CD4-positive, alpha-beta T cell (primary cell): ENCODE measurements at regions not wholly inside any gene's neighbourhood (a gene's known extent, or its start where the extent isn't known, plus 50 kb on each side); places are given as distances from the start of the nearest gene placed in this dataset.

ENCODE experiments used
- ATAC-seq: fragments of 200-7000 bp; cut with Tn5 transposase; one replicate; pipeline ENCODE4 v1.10.0; 2022; ENCODE audit warnings: mild to moderate bottlenecking; ENCODE audit not compliant: poor library complexity
- CTCF ChIA-PET: fragments of 350-600 bp; sonication (Branson Sonifier 250); formaldehyde crosslinking; loops from one replicate; lab custom pipeline; 2021; ENCODE audit warnings: antibody characterized with exemption, inconsistent platforms; lab: Charles Lee
- POLR2A ChIA-PET: fragments of 350-600 bp; sonication (Branson Sonifier 250); formaldehyde crosslinking; loops from one replicate; lab custom pipeline; 2021; ENCODE audit warnings: antibody characterized with exemption, inconsistent platforms; lab: Charles Lee
- DNase-seq, 14 experiments: peaks; one replicate each; pipeline ENCODE4 v3.0.0-alpha.2; 2013 to 2020; ENCODE audit warnings: mixed read lengths in 2 of 14
- H3K27ac ChIP-seq, 2 donors: one replicate each; pipeline versions ENCODE4 v1.5.1 to v1.7.0; 2013; ENCODE audit warnings: low read length in 2 of 2, low read depth in 1 of 2, mild to moderate bottlenecking in 1 of 2
- H3K27me3 ChIP-seq, 2 experiments: 1 replicate in 1 of 2; 2 replicates in 1 of 2; pipeline versions ENCODE4 v1.6.1 to v1.7.0; 2013; ENCODE audit warnings: low read length in 2 of 2, control low read depth in 1 of 2, mild to moderate bottlenecking in 1 of 2, moderate library complexity in 1 of 2; ENCODE audit not compliant: insufficient read depth in 2 of 2, control insufficient read depth in 1 of 2
- H3K36me3 ChIP-seq: one replicate; pipeline ENCODE4 v1.6.1; 2013; ENCODE audit warnings: low read length, control low read depth; ENCODE audit not compliant: insufficient read depth
- H3K4me1 ChIP-seq: one replicate; pipeline ENCODE4 v1.6.1; 2013; ENCODE audit warnings: low read length, control low read depth; ENCODE audit not compliant: insufficient read depth
- H3K4me3 ChIP-seq: one replicate; pipeline ENCODE4 v1.5.1; 2013; ENCODE audit warnings: mild to moderate bottlenecking, low read length, moderate library complexity
- H3K9me3 ChIP-seq, 2 experiments: 1 replicate in 1 of 2; 2 replicates in 1 of 2; pipeline versions ENCODE4 v1.6.1 to v1.7.0; 2013; ENCODE audit warnings: low read length in 2 of 2, mild to moderate bottlenecking in 2 of 2, control low read depth in 1 of 2, moderate library complexity in 1 of 2; ENCODE audit not compliant: control insufficient read depth in 1 of 2, insufficient read depth in 1 of 2
- H3K27ac Mint-ChIP-seq: one replicate; pipeline ENCODE4 v1.8.0; 2020; ENCODE audit warnings: mixed read lengths
- H3K27me3 Mint-ChIP-seq: one replicate; pipeline ENCODE4 v1.8.0; 2021; ENCODE audit warnings: mixed read lengths
- H3K36me3 Mint-ChIP-seq: one replicate; pipeline ENCODE4 v1.8.0; 2021; ENCODE audit warnings: low read depth, mixed read lengths
- H3K4me1 Mint-ChIP-seq: one replicate; pipeline ENCODE4 v1.8.0; 2021; ENCODE audit warnings: low read depth, mixed read lengths
- H3K4me3 Mint-ChIP-seq: one replicate; pipeline ENCODE4 v1.8.0; 2020; ENCODE audit warnings: mild to moderate bottlenecking, mixed read lengths
- H3K9me3 Mint-ChIP-seq: one replicate; pipeline ENCODE4 v1.8.0; 2020; ENCODE audit warnings: mixed read lengths
- CTCF ChIP-seq: fragments of 200-600 bp; IDR thresholded peaks from one replicate; pipeline ENCODE4 v1.8.0; 2022; ENCODE audit warnings: antibody characterized with exemption, mild to moderate bottlenecking
- intact Hi-C, 2 experiments: fragments of 100-400 bp; cut with DNase I in 1 of 2; cut with micrococcal nuclease in 1 of 2; formaldehyde crosslinking; loops; one replicate each; pipeline versions ENCODE4 v1.15.1 to v1.9.0; 2023 to 2025; cut with DNase I, micrococcal nuclease

- CTCF ChIA-PET: no interaction called here
- H3K4me3 Mint-ChIP-seq: no peak overlapping the region
- Histone ChIP-seq H3K4me3 (no peak overlapping the region), H3K27ac (no peak overlapping the region), H3K4me1 (no peaks in the 10 kb centered on the region), H3K27me3 (no peaks in the 10 kb centered on the region), H3K36me3 (no peaks in the 10 kb centered on the region), H3K9me3 (peaks cover 22 to 44% of the 10 kb centered on the region in 2 experiments)
- no peaks in the 10 kb centered on the region for H3K36me3 Mint-ChIP-seq
- no peaks in the 10 kb centered on the region for H3K27me3 Mint-ChIP-seq
- no peak overlapping the region for H3K27ac Mint-ChIP-seq
- intact Hi-C loops: no loop called here
- no peak for TF ChIP-seq CTCF
- POLR2A ChIA-PET: interaction anchor here (0.6 kb wide), 1 partner anchor 102 kb away, joined by 3 read pairs; no protein-coding TSS in a partner anchor
- no peaks in the 10 kb centered on the region for H3K4me1 Mint-ChIP-seq
- DNase-seq: no peak
- H3K9me3 Mint-ChIP-seq: peaks cover 7% of the 10 kb centered on the region
- no peak for ATAC-seq
These were observed 80.1 kb upstream of the SHANK2 start for GRCh38 chr11:71332447-71332846.

GRCh38 chr11:71332046-71332445 is 79.7 kb upstream of the SHANK2 start:
- ChIA-PET POLR2A (interaction anchor here (0.6 kb wide), 1 partner anchor 101 kb away, joined by 3 read pairs; no protein-coding TSS in a partner anchor), CTCF (no interaction called here)
- no peak for TF ChIP-seq CTCF
- ATAC-seq (no peak), DNase-seq (no peak)
- Histone ChIP-seq H3K9me3 (peaks cover 22 to 44% of the 10 kb centered on the region in 2 experiments), H3K27me3 (no peaks in the 10 kb centered on the region), H3K36me3 (no peaks in the 10 kb centered on the region), H3K4me1 (no peaks in the 10 kb centered on the region), H3K4me3 (no peak overlapping the region), H3K27ac (no peak overlapping the region)
- H3K4me3 Mint-ChIP-seq: no peak overlapping the region
- H3K36me3 Mint-ChIP-seq: no peaks in the 10 kb centered on the region
- peaks cover 7% of the 10 kb centered on the region for H3K9me3 Mint-ChIP-seq
- intact Hi-C loops: no loop called here
- H3K4me1 Mint-ChIP-seq: no peaks in the 10 kb centered on the region
- H3K27me3 Mint-ChIP-seq: no peaks in the 10 kb centered on the region
- no peak overlapping the region for H3K27ac Mint-ChIP-seq

- ChIA-PET POLR2A (no interaction called here), CTCF (no interaction called here)
- Histone ChIP-seq H3K9me3 (peaks cover 22 to 44% of the 10 kb centered on the region in 2 experiments), H3K27ac (no peak overlapping the region), H3K4me1 (no peaks in the 10 kb centered on the region), H3K36me3 (no peaks in the 10 kb centered on the region), H3K4me3 (no peak overlapping the region), H3K27me3 (no peaks in the 10 kb centered on the region)
- Mint-ChIP-seq H3K4me3 (no peak overlapping the region), H3K9me3 (peaks cover 7% of the 10 kb centered on the region), H3K27me3 (no peaks in the 10 kb centered on the region), H3K27ac (no peak overlapping the region), H3K4me1 (no peaks in the 10 kb centered on the region), H3K36me3 (no peaks in the 10 kb centered on the region)
- no peak for ATAC-seq
- no peak for DNase-seq
- TF ChIP-seq CTCF: no peak
- intact Hi-C loops: no loop called here
These were observed 79.3 kb upstream of the SHANK2 start for GRCh38 chr11:71331631-71332030.
